K562 (cell line): ENCODE measurements at regions not wholly inside any gene's neighbourhood (a gene's known extent, or its start where the extent isn't known, plus 50 kb on each side); places are given as distances from the start of the nearest gene placed in this dataset.

Experiments used
- ATAC-seq: fragments of 200-7000 bp; cut with Tn5 transposase; 3 replicates; pipeline ENCODE4 v1.9.1; 2020; ENCODE audit warnings: moderate library complexity
- BruUV-seq: library from RNA; stranded (reverse); fragments of 400-500 nt; replicated peaks from 2 replicates; lab custom pipeline; 2021; lab: Mats Ljungman, UMichigan
- CTCF ChIA-PET: fragments of 300-600 bp; formaldehyde crosslinking; extraction: SDS; loops from one replicate; lab custom pipeline; 2021; ENCODE audit warnings: low intra/inter-chr PET ratio; lab: Yijun Ruan, JAX
- POLR2A ChIA-PET: fragments of 300-600, 350-650 bp; sonication (Branson Sonifier 250); formaldehyde crosslinking; extraction: SDS; loops from one replicate; lab custom pipeline; 2021; ENCODE audit warnings: antibody characterized with exemption, inconsistent platforms; lab: Yijun Ruan, JAX
- DNase-seq, 4 experiments: peaks; one replicate each; pipeline versions ENCODE4 v3.0.0 to v3.0.0-alpha.2; 2011 to 2018; ENCODE audit warnings: low spot score in 3 of 4, mixed read lengths in 3 of 4; ENCODE audit errors: extremely low read depth in 1 of 4
- FAIRE-seq: peaks from 2 replicates; lab custom pipeline; 2011; peaks lifted over from hg19 to GRCh38; lab: Jason Lieb, UNC
- H2AFZ ChIP-seq: 2 replicates; pipeline ENCODE4 v1.6.0; 2011; ENCODE audit warnings: low read depth, low read length, control low read depth, inconsistent platforms
- H3K27ac ChIP-seq: fragments of 200-600 bp; 3 replicates; pipeline ENCODE4 v1.8.0; 2011; ENCODE audit warnings: low read depth, mild to moderate bottlenecking, control low read depth, inconsistent platforms, low read length, moderate library complexity, mixed read lengths; ENCODE audit errors: extremely low read depth
- H3K27me3 ChIP-seq, 2 experiments: fragments of 300-600 bp in 1 of 2; 2 replicates in 1 of 2; 3 replicates in 1 of 2; pipeline versions ENCODE4 v1.6.0 to v1.8.0; 2011; ENCODE audit warnings: inconsistent platforms in 2 of 2, low read length in 2 of 2, mild to moderate bottlenecking in 1 of 2, mixed read lengths in 1 of 2, moderate library complexity in 1 of 2; ENCODE audit not compliant: control insufficient read depth in 2 of 2, insufficient read depth in 2 of 2
- H3K36me3 ChIP-seq: fragments of 300-600 bp; 3 replicates; pipeline ENCODE4 v1.8.0; 2011; ENCODE audit warnings: mild to moderate bottlenecking, low read length, inconsistent platforms; ENCODE audit not compliant: control insufficient read depth, insufficient read depth
- H3K4me1 ChIP-seq, 2 experiments: fragments of 200-600 bp in 1 of 2; replicated peaks in 1 of 2; 2 replicates in 1 of 2; 3 replicates in 1 of 2; pipeline versions ENCODE4 v1.5.1 to v1.8.0; 2011; ENCODE audit warnings: inconsistent platforms in 2 of 2, low read length in 2 of 2, mild to moderate bottlenecking in 1 of 2, mixed read lengths in 1 of 2, moderate library complexity in 1 of 2; ENCODE audit not compliant: control insufficient read depth in 2 of 2, insufficient read depth in 2 of 2
- H3K4me2 ChIP-seq: 2 replicates; pipeline ENCODE4 v1.6.1; 2011; ENCODE audit warnings: low read length, control low read depth, inconsistent platforms, mixed read lengths; ENCODE audit not compliant: insufficient read depth
- H3K4me3 ChIP-seq: fragments of 200-600 bp; sonication (generic), shearing (Covaris generic); 2 replicates; pipeline ENCODE4 v1.5.1; 2016; ENCODE audit warnings: control low read depth, inconsistent platforms
- H3K79me2 ChIP-seq: fragments of 200-600 bp; 3 replicates; pipeline ENCODE4 v1.8.0; 2011; ENCODE audit warnings: low read length, inconsistent platforms; ENCODE audit not compliant: control insufficient read depth, insufficient read depth
- H3K9ac ChIP-seq, 2 experiments: 2 replicates each; pipeline versions ENCODE4 v1.6.0 to v1.6.1; 2011; ENCODE audit warnings: low read depth in 2 of 2, low read length in 2 of 2, control low read depth in 1 of 2, inconsistent platforms in 1 of 2, mild to moderate bottlenecking in 1 of 2, mixed read lengths in 1 of 2; ENCODE audit not compliant: insufficient read depth in 1 of 2
- H3K9me1 ChIP-seq: one replicate; pipeline ENCODE4 v1.6.0; 2011; ENCODE audit warnings: inconsistent platforms, mild to moderate bottlenecking, low read length, moderate library complexity; ENCODE audit not compliant: control insufficient read depth, insufficient read depth
- H3K9me3 ChIP-seq: replicated peaks from 2 replicates; pipeline ENCODE4 v1.5.1; 2011; ENCODE audit warnings: low read depth, low read length, inconsistent platforms; ENCODE audit not compliant: control insufficient read depth, insufficient read depth
- H4K20me1 ChIP-seq: replicated peaks from 2 replicates; pipeline ENCODE4 v1.6.1; 2011; ENCODE audit warnings: low read length, inconsistent platforms, mixed read lengths; ENCODE audit not compliant: control insufficient read depth, insufficient read depth
- CREB1 ChIP-seq, 2 experiments: sonication (generic) in 1 of 2; formaldehyde crosslinking in 1 of 2; IDR thresholded peaks; 2 replicates each; pipeline versions ENCODE4 v1.6.1 to v1.8.0; 2012 to 2022; ENCODE audit warnings: inconsistent platforms in 1 of 2, mild to moderate bottlenecking in 1 of 2, missing genetic modification reagents in 1 of 2, moderate library complexity in 1 of 2
- CXXC5 ChIP-seq: fragments of 250-450 bp; sonication (Bioruptor Pico); IDR thresholded peaks from 2 replicates; pipeline ENCODE4 v1.8.0; 2022; ENCODE audit warnings: inconsistent platforms, mild to moderate bottlenecking, moderate library complexity
- ELF1 ChIP-seq: fragments of 200-800 bp; sonication (Bioruptor generic); IDR thresholded peaks from 2 replicates; pipeline ENCODE4 v1.6.1; 2016; ENCODE audit warnings: missing genetic modification characterization, missing compliant biosample characterization
- HNRNPL ChIP-seq: fragments of 200-400 bp; formaldehyde crosslinking; IDR thresholded peaks from 2 replicates; pipeline ENCODE4 v1.6.1; 2017; ENCODE audit warnings: low read depth, mild to moderate bottlenecking, low read length
- KAT7 ChIP-seq: sonication (generic); formaldehyde crosslinking; IDR thresholded peaks from 2 replicates; pipeline ENCODE4 v1.8.0; 2022; ENCODE audit warnings: missing genetic modification reagents, mild to moderate bottlenecking, borderline replicate concordance
- NCOA2 ChIP-seq, 2 experiments: fragments of 450-650 bp; IDR thresholded peaks; 2 replicates each; pipeline ENCODE4 v1.6.1; 2018; ENCODE audit warnings: mild to moderate bottlenecking in 2 of 2, moderate library complexity in 1 of 2; ENCODE audit not compliant: partially characterized antibody in 2 of 2
- RCOR1 ChIP-seq, 2 experiments: IDR thresholded peaks; 2 replicates each; pipeline ENCODE4 v1.6.1; 2012; ENCODE audit warnings: low read depth in 2 of 2, low read length in 2 of 2, borderline replicate concordance in 1 of 2, improper control_type of control experiment in 1 of 2
- SLC30A9 ChIP-seq: fragments of 250-450 bp; sonication (Bioruptor Pico); IDR thresholded peaks from 2 replicates; pipeline ENCODE4 v1.8.0; 2022; ENCODE audit warnings: mild to moderate bottlenecking, moderate library complexity
- SREBF2 ChIP-seq: sonication (generic); formaldehyde crosslinking; IDR thresholded peaks from 2 replicates; pipeline ENCODE4 v1.4.0; 2020; ENCODE audit warnings: mild to moderate bottlenecking, missing genetic modification reagents
- ZNF232 ChIP-seq: sonication (generic); formaldehyde crosslinking; IDR thresholded peaks from 2 replicates; pipeline ENCODE4 v1.8.0; 2022; ENCODE audit warnings: mild to moderate bottlenecking, missing genetic modification reagents
- ZNF644 ChIP-seq: fragments of 200-800 bp; sonication (Bioruptor generic); IDR thresholded peaks from 2 replicates; pipeline ENCODE4 v1.6.1; 2016; ENCODE audit warnings: low read depth, missing genetic modification characterization, missing compliant biosample characterization
- ZNF717 ChIP-seq: fragments of 250-450 bp; sonication (Bioruptor Pico); IDR thresholded peaks from 2 replicates; pipeline ENCODE4 v1.5.0; 2021
- ZNF778 ChIP-seq: fragments of 450-650 bp; formaldehyde crosslinking; IDR thresholded peaks from 2 replicates; pipeline ENCODE4 v1.4.0; 2020; ENCODE audit warnings: mild to moderate bottlenecking, moderate library complexity
- WGBS: fragments of 100-300 bp; shearing (Covaris generic); methylation state at CpG from one replicate; pipeline ENCODE4 v1.1.6; 2016; ENCODE audit warnings: low coverage, mixed read lengths; ENCODE audit not compliant: insufficient coverage; ENCODE audit errors: missing lambda C conversion rate; 5-methylcytosine and 5-hydroxymethylcytosine counted together
- in situ Hi-C: fragments of 300-500 bp; cut with MboI; formaldehyde crosslinking; loops from 4 replicates; pipeline ENCODE4 v1.15.0; 2018; ENCODE audit warnings: inconsistent platforms, mixed read lengths
- intact Hi-C: fragments of 100-400 bp; cut with micrococcal nuclease; formaldehyde crosslinking; loops from 2 replicates; pipeline ENCODE4 v1.14.2; 2022
- TF ChIP-seq, protein P1 (sequence below): sonication (generic); formaldehyde crosslinking; IDR thresholded peaks from 2 replicates; pipeline ENCODE4 v1.8.0; 2022; ENCODE audit warnings: mild to moderate bottlenecking, low read depth, missing genetic modification reagents

DNA sequence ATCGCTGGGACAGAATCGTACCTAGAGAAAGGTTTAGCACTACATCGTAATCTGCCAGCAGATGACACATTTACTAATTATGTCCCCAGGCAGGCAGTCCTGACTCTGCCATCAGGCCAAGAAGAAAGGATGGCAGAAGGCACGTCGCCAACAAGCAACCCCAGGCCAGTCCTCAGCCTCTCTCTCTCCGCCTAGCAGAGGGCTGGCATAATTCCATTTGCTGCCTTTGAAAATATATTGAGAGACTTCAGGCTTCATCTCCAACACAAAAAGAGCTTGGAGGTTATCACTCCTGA is 1517.0 kb downstream of the TBC1D22A start:
- Histone ChIP-seq H3K4me1 (no peaks in the 10 kb centered on the region), H2AFZ (no peak overlapping the region), H3K9me1 (no peaks in the 10 kb centered on the region), H4K20me1 (no peaks in the 10 kb centered on the region), H3K4me3 (no peak overlapping the region), H3K36me3 (no peaks in the 10 kb centered on the region), H3K27me3 (peaks cover 0 to 7% of the 10 kb centered on the region in 2 experiments; a peak in 1 of 5 replicates), H3K9ac (no peak overlapping the region), H3K4me2 (no peak overlapping the region), H3K27ac (no peak overlapping the region), H3K9me3 (no peaks in the 10 kb centered on the region), H3K79me2 (no peaks in the 10 kb centered on the region)
- 3% methylated on average over 4 of the region's 6 CpGs for WGBS
- ChIA-PET CTCF (no interaction called here), POLR2A (no interaction called here)
- FAIRE-seq (no peak), ATAC-seq (no peak), DNase-seq (no peak)
- TF ChIP-seq SREBF2 (CRISPR knock-in tag) (no peak), KAT7 (CRISPR knock-in tag) (no peak), ZNF232 (CRISPR knock-in tag) (no peak), ZNF778 (CRISPR knock-in tag) (no peak), HNRNPL (no peak), ZNF717 (no peak), ELF1 (tag) (no peak), SLC30A9 (CRISPR knock-in tag) (no peak), ZNF644 (no peak), RCOR1 (IDR thresholded peaks at IDR 0.05; ENCODE audit: borderline replicate concordance in 1 of 2, low read depth in 2 of 2, low read length in 2 of 2) (no peak), CXXC5 (CRISPR knock-in tag) (no peak), NCOA2 (IDR thresholded peaks at IDR 0.05; ENCODE audit: partially characterized antibody in 2 of 2) (no peak), CREB1 (IDR thresholded peaks at IDR 0.05) (no peak), CREB1 (CRISPR knock-in tag; IDR thresholded peaks at IDR 0.05) (no peak)
- TF ChIP-seq, protein P1, sequence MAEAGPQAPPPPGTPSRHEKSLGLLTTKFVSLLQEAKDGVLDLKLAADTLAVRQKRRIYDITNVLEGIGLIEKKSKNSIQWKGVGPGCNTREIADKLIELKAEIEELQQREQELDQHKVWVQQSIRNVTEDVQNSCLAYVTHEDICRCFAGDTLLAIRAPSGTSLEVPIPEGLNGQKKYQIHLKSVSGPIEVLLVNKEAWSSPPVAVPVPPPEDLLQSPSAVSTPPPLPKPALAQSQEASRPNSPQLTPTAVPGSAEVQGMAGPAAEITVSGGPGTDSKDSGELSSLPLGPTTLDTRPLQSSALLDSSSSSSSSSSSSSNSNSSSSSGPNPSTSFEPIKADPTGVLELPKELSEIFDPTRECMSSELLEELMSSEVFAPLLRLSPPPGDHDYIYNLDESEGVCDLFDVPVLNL (CRISPR knock-in tag), result no peak
- in situ Hi-C loops (no loop called here), intact Hi-C loops (no loop called here)
- BruUV-seq, result no TSS peak
